GM12878 (cell line): ENCODE measurements at regions not wholly inside any gene's neighbourhood (a gene's known extent, or its start where the extent isn't known, plus 50 kb on each side); places are given as distances from the start of the nearest gene placed in this dataset.

ENCODE experiments used
- ATAC-seq: fragments of 200-7000 bp; cut with Tn5 transposase; 3 replicates; pipeline ENCODE4 v1.9.1; 2020; ENCODE audit warnings: mild to moderate bottlenecking, moderate library complexity
- BruUV-seq: library from RNA; stranded (reverse); fragments of 400-500 nt; replicated peaks from 2 replicates; lab custom pipeline; 2021; lab: Mats Ljungman, UMichigan
- CTCF ChIA-PET: fragments of 300-600 bp; sonication (Branson Sonifier 250); formaldehyde crosslinking; extraction: SDS; loops from one replicate; lab custom pipeline; 2021; ENCODE audit warnings: inconsistent platforms; lab: Yijun Ruan, JAX
- POLR2A ChIA-PET: fragments of 350-600 bp; formaldehyde crosslinking; extraction: SDS; loops from one replicate; lab custom pipeline; 2021; ENCODE audit warnings: inconsistent platforms; lab: Charles Lee
- RAD21 ChIA-PET: fragments of 300-600 bp; sonication (Branson Sonifier 250); formaldehyde crosslinking; loops from one replicate; lab custom pipeline; 2023; ENCODE audit warnings: antibody characterized with exemption; ENCODE audit not compliant: unreplicated experiment; lab: Charles Lee
- SMC1A ChIA-PET: fragments of 300-600 bp; sonication (Branson Sonifier 250); formaldehyde crosslinking; loops from one replicate; lab custom pipeline; 2023; ENCODE audit not compliant: unreplicated experiment, uncharacterized antibody; lab: Charles Lee
- DNase-seq: peaks from one replicate; pipeline ENCODE4 v3.0.0-alpha.2; 2011; ENCODE audit warnings: low read depth, low spot score
- FAIRE-seq: peaks from 3 replicates; lab custom pipeline; 2011; peaks lifted over from hg19 to GRCh38; lab: Jason Lieb, UNC
- H2AFZ ChIP-seq: 2 replicates; pipeline ENCODE4 v1.6.0; 2011; ENCODE audit warnings: low read depth, low read length, control low read depth; ENCODE audit not compliant: control insufficient read depth
- H3K27ac ChIP-seq: 2 replicates; pipeline ENCODE4 v1.5.1; 2011; ENCODE audit warnings: control low read depth; ENCODE audit not compliant: control insufficient read depth, insufficient read depth
- H3K27me3 ChIP-seq, 2 experiments: replicated peaks in 1 of 2; 2 replicates each; pipeline versions ENCODE4 v1.6.0 to v1.6.1; 2011; ENCODE audit warnings: low read length in 1 of 2; ENCODE audit not compliant: control insufficient read depth in 2 of 2, insufficient read depth in 2 of 2
- H3K36me3 ChIP-seq, 2 experiments: 2 replicates each; pipeline ENCODE4 v1.5.1; 2011; ENCODE audit warnings: low read length in 1 of 2; ENCODE audit not compliant: control insufficient read depth in 2 of 2, insufficient read depth in 2 of 2
- H3K4me1 ChIP-seq: 2 replicates; pipeline ENCODE4 v1.6.1; 2011; ENCODE audit warnings: mild to moderate bottlenecking, low read length, moderate library complexity, mixed read lengths; ENCODE audit not compliant: control insufficient read depth, insufficient read depth
- H3K4me2 ChIP-seq: 2 replicates; pipeline ENCODE4 v1.6.0; 2011; ENCODE audit warnings: control low read depth; ENCODE audit not compliant: control insufficient read depth, insufficient read depth
- H3K4me3 ChIP-seq: fragments of 200-600 bp; sonication (generic); 2 replicates; pipeline ENCODE4 v1.5.1; 2016
- H3K79me2 ChIP-seq: 2 replicates; pipeline ENCODE4 v1.6.0; 2011; ENCODE audit warnings: low read length; ENCODE audit not compliant: control insufficient read depth, insufficient read depth
- H3K9ac ChIP-seq: 2 replicates; pipeline ENCODE4 v1.8.0; 2011; ENCODE audit warnings: low read length, control low read depth, mixed read lengths; ENCODE audit not compliant: control insufficient read depth, insufficient read depth
- H3K9me3 ChIP-seq: replicated peaks from 3 replicates; pipeline ENCODE4 v1.5.1; 2011; ENCODE audit warnings: mild to moderate bottlenecking, low read length; ENCODE audit not compliant: control insufficient read depth, insufficient read depth
- H4K20me1 ChIP-seq: 2 replicates; pipeline ENCODE4 v1.6.0; 2011; ENCODE audit not compliant: control insufficient read depth, insufficient read depth
- BMI1 ChIP-seq: fragments of 450-650 bp; IDR thresholded peaks from 2 replicates; pipeline ENCODE4 v1.6.1; 2016; ENCODE audit warnings: mild to moderate bottlenecking, moderate library complexity, borderline replicate concordance
- HCFC1 ChIP-seq: fragments of 150-350 bp; IDR thresholded peaks from 2 replicates; pipeline ENCODE4 v1.6.1; 2014; ENCODE audit warnings: low read length
- MYC ChIP-seq: IDR thresholded peaks from 2 replicates; pipeline ENCODE4 v1.6.1; 2011; ENCODE audit warnings: mild to moderate bottlenecking, low read length, moderate library complexity, inconsistent platforms; ENCODE audit not compliant: insufficient read depth, insufficient replicate concordance, insufficient read length, severe bottlenecking
- POLR2A ChIP-seq: IDR thresholded peaks from 2 replicates; pipeline ENCODE4 v1.6.1; 2011; ENCODE audit warnings: low read depth, mild to moderate bottlenecking, low read length
- ZBED1 ChIP-seq: IDR thresholded peaks from 2 replicates; pipeline ENCODE4 v1.6.1; 2016; ENCODE audit warnings: borderline replicate concordance
- ZNF24 ChIP-seq: fragments of 450-650 bp; IDR thresholded peaks from 2 replicates; pipeline ENCODE4 v1.6.1; 2017; ENCODE audit warnings: antibody characterized with exemption, mild to moderate bottlenecking
- ZNF622 ChIP-seq: fragments of 450-650 bp; IDR thresholded peaks from 2 replicates; pipeline ENCODE4 v1.6.1; 2017; ENCODE audit warnings: mild to moderate bottlenecking, inconsistent platforms
- WGBS: methylation state at CpG from one replicate; pipeline ENCODE4 v1.1.6; 2016; ENCODE audit warnings: low lambda C conversion rate; ENCODE audit not compliant: insufficient replicate concordance, insufficient coverage; ENCODE audit errors: missing lambda C conversion rate; 5-methylcytosine and 5-hydroxymethylcytosine counted together
- in situ Hi-C: fragments of 300-500 bp; cut with MboI; formaldehyde crosslinking; loops from 9 replicates; pipeline ENCODE4 v1.14.3; 2018; ENCODE audit warnings: mixed read lengths
- intact Hi-C: fragments of 100-400 bp; cut with micrococcal nuclease; formaldehyde crosslinking; loops from one replicate; pipeline ENCODE4 v1.14.2; 2022; ENCODE audit not compliant: unreplicated experiment

DNA sequence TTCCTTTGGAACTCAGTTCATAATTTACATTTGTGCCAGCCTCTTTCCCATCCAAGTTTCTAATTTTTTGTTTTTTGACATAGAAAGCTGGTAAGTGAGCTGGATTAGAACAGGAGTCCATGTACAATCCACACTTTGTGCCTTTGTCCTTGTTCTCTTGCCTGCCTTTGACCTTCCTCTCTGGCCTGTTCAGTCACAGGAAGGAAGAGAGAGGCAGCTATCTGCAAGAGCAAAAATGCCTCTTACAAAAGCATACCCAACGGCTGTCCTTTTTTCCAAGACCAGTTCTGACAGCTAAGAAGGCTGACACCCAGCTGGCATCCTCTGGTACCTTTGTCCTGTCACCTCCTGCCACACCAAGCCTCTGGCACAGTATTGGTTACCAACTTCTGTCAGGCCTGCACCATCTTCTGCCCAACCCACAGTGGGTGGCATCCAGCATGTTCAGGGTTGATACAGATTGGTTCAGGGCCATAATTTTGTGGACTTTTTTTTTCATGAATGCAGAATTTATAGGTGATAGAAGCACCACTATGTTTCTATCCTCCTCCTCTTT is 133.7 kb upstream of the KLF14 start:
- Histone ChIP-seq H2AFZ (no peak overlapping the region), H3K79me2 (no peaks in the 10 kb centered on the region), H3K36me3 (peaks cover 6 to 7% of the 10 kb centered on the region in 2 experiments; a peak in 3 of 4 replicates), H3K4me2 (no peak overlapping the region), H3K9ac (no peak overlapping the region), H3K27me3 (no peaks in the 10 kb centered on the region), H3K9me3 (peaks cover 2% of the 10 kb centered on the region; the same call in 2 of the 3 replicates), H3K27ac (no peak overlapping the region), H4K20me1 (peaks cover 2% of the 10 kb centered on the region; the same call in 1 of the 2 replicates), H3K4me1 (no peaks in the 10 kb centered on the region), H3K4me3 (no peak overlapping the region)
- no peak for DNase-seq
- ChIA-PET SMC1A (interaction anchor here (1.3 kb wide), 1 partner anchor 32 kb away, joined by 3 read pairs; no protein-coding TSS in a partner anchor), RAD21 (no interaction called here), POLR2A (interaction anchor here (0.5 kb wide), 1 partner anchor 46 kb away, joined by 3 read pairs; no protein-coding TSS in a partner anchor), CTCF (interaction anchor here (0.9 kb wide), 1 partner anchor 10 kb away, joined by 4 read pairs; no protein-coding TSS in a partner anchor)
- no peak for FAIRE-seq
- intact Hi-C loops (no loop called here), in situ Hi-C loops (no loop called here)
- no peak; the same call in 1 of the 3 replicates for ATAC-seq
- BruUV-seq = no TSS peak
- 94% methylated on average over 1 of the region's 1 CpG for WGBS
- TF ChIP-seq BMI1 = no peak
- TF ChIP-seq POLR2A = 0 out of 2 replicates have a peak, but pooled peaks have one; percentile 38
- no peak for TF ChIP-seq MYC
- TF ChIP-seq ZBED1 = no peak
- TF ChIP-seq ZNF24 = no peak
- TF ChIP-seq ZNF622 = no peak

GRCh38 chr7:130868139-130868538 is 134.1 kb upstream of the KLF14 start:
- DNase-seq (no peak), ATAC-seq (no peak), FAIRE-seq (no peak)
- H3K79me2 ChIP-seq = no peaks in the 10 kb centered on the region
- H3K9me3 ChIP-seq = no peaks in the 10 kb centered on the region; the same call in 2 of the 3 replicates
- no peaks in the 10 kb centered on the region for H3K27me3 ChIP-seq
- no peak overlapping the region for H3K4me3 ChIP-seq
- no peak overlapping the region for H3K4me2 ChIP-seq
- no TSS peak for BruUV-seq
- no peak overlapping the region for H3K27ac ChIP-seq
- intact Hi-C loops (no loop called here), in situ Hi-C loops (no loop called here)
- POLR2A ChIA-PET = no interaction called here
- RAD21 ChIA-PET = interaction anchor here (1.5 kb wide), 1 partner anchor 172 kb away, joined by 4 read pairs; no protein-coding TSS in a partner anchor
- H3K4me1 ChIP-seq = no peaks in the 10 kb centered on the region
- H3K9ac ChIP-seq = no peak overlapping the region
- TF ChIP-seq HCFC1 (no peak), POLR2A (peak; percentile 49; the same call in 1 of the 2 replicates)
- peaks cover 2% of the 10 kb centered on the region; the same call in 1 of the 2 replicates for H4K20me1 ChIP-seq
- peaks cover 6 to 8% of the 10 kb centered on the region in 2 experiments; a peak in 3 of 4 replicates for H3K36me3 ChIP-seq
- CTCF ChIA-PET = interaction anchor here (0.7 to 0.9 kb wide), 2 partner anchors 9 to 171 kb away, joined by 3 to 4 read pairs; no protein-coding TSS in a partner anchor
- WGBS = 92% methylated on average over 6 of the region's 6 CpGs
- H2AFZ ChIP-seq = no peak overlapping the region
- SMC1A ChIA-PET = interaction anchor here (1.3 kb wide), 1 partner anchor 31 kb away, joined by 3 read pairs; no protein-coding TSS in a partner anchor
